K562 (cell line): ENCODE measurements at regions not wholly inside any gene's neighbourhood (a gene's known extent, or its start where the extent isn't known, plus 50 kb on each side); places are given as distances from the start of the nearest gene placed in this dataset.
"Not testable (repeated sequence)": the region's sequence is repeated elsewhere in the genome, so short reads cannot be mapped to it uniquely, and the experiment has no call there.

ENCODE experiments used
- CTBP1 ChIP-seq: fragments of 450-650 bp; IDR thresholded peaks from 2 replicates; pipeline ENCODE4 v1.6.1; 2016; ENCODE audit warnings: borderline replicate concordance
- DPF2 ChIP-seq: fragments of 450-650 bp; IDR thresholded peaks from 2 replicates; pipeline ENCODE4 v1.6.1; 2016
- HEY1 ChIP-seq: fragments of 250-450 bp; sonication (Bioruptor Pico); IDR thresholded peaks from 2 replicates; pipeline ENCODE4 v1.5.0; 2020; ENCODE audit warnings: mild to moderate bottlenecking, moderate library complexity, borderline replicate concordance
- L3MBTL2 ChIP-seq: fragments of 450-650 bp; IDR thresholded peaks from 2 replicates; pipeline ENCODE4 v1.6.1; 2016; ENCODE audit warnings: mild to moderate bottlenecking, moderate library complexity
- NFIC ChIP-seq: fragments of 450-650 bp; IDR thresholded peaks from 2 replicates; pipeline ENCODE4 v1.6.1; 2017; ENCODE audit warnings: mild to moderate bottlenecking, inconsistent platforms
- NONO ChIP-seq, 2 experiments: fragments of 200-400 bp in 1 of 2; fragments of 450-650 bp in 1 of 2; formaldehyde crosslinking in 1 of 2; IDR thresholded peaks; 2 replicates each; pipeline ENCODE4 v1.6.1; 2017; ENCODE audit warnings: low read depth in 2 of 2, mild to moderate bottlenecking in 2 of 2, moderate library complexity in 2 of 2, low read length in 1 of 2
- NR2C1 ChIP-seq, 2 experiments: fragments of 450-650 bp; IDR thresholded peaks; 2 replicates each; pipeline ENCODE4 v1.6.1; 2017; ENCODE audit warnings: mild to moderate bottlenecking in 2 of 2, antibody characterized with exemption in 1 of 2, inconsistent platforms in 1 of 2, missing compliant biosample characterization in 1 of 2, missing genetic modification characterization in 1 of 2
- PHF8 ChIP-seq: fragments of 200-600 bp; sonication (generic); IDR thresholded peaks from 2 replicates; pipeline ENCODE4 v1.6.1; 2012; ENCODE audit warnings: mixed run types, mild to moderate bottlenecking, inconsistent platforms, low read length, moderate library complexity, borderline replicate concordance
- RCOR1 ChIP-seq, 2 experiments: IDR thresholded peaks; 2 replicates each; pipeline ENCODE4 v1.6.1; 2012; ENCODE audit warnings: low read depth in 2 of 2, low read length in 2 of 2, borderline replicate concordance in 1 of 2, improper control_type of control experiment in 1 of 2
- REST ChIP-seq, 2 experiments: fragments of 450-650 bp; formaldehyde crosslinking in 1 of 2; IDR thresholded peaks; 2 replicates each; pipeline versions ENCODE4 v1.4.0 to v1.6.1; 2014 to 2020; ENCODE audit warnings: mild to moderate bottlenecking in 2 of 2, borderline replicate concordance in 1 of 2, low read depth in 1 of 2
- TBL1XR1 ChIP-seq, 2 experiments: IDR thresholded peaks; 2 replicates each; pipeline ENCODE4 v1.6.1; 2012; ENCODE audit warnings: improper control_type of control experiment in 2 of 2, low read length in 2 of 2, mild to moderate bottlenecking in 1 of 2
- TEAD4 ChIP-seq, 2 experiments: sonication (generic) in 1 of 2; formaldehyde crosslinking in 1 of 2; IDR thresholded peaks; 2 replicates each; pipeline versions ENCODE4 v1.6.1 to v1.8.0; 2012 to 2022; ENCODE audit warnings: borderline replicate concordance in 1 of 2, inconsistent platforms in 1 of 2, low read length in 1 of 2, mild to moderate bottlenecking in 1 of 2, missing genetic modification reagents in 1 of 2
- ZNF239 ChIP-seq: fragments of 250-450 bp; sonication (Bioruptor Pico); IDR thresholded peaks from 2 replicates; pipeline ENCODE4 v1.4.0; 2020; ENCODE audit warnings: mild to moderate bottlenecking
- ZNF395 ChIP-seq: fragments of 200-800 bp; sonication (Bioruptor generic); IDR thresholded peaks from 2 replicates; pipeline ENCODE4 v1.6.1; 2017; ENCODE audit warnings: missing genetic modification characterization, missing compliant biosample characterization
- ZNF740 ChIP-seq, 3 experiments: fragments of 200-800 bp in 1 of 3; sonication (Bioruptor generic) in 1 of 3; sonication (generic) in 1 of 3; formaldehyde crosslinking in 1 of 3; IDR thresholded peaks; 2 replicates each; pipeline versions ENCODE4 v1.6.1 to v1.8.0; 2016 to 2022; ENCODE audit warnings: mild to moderate bottlenecking in 2 of 3, missing compliant biosample characterization in 2 of 3, missing genetic modification characterization in 2 of 3, missing genetic modification reagents in 1 of 3

GRCh38 chr6:28687309-28687981, 161.8 kb downstream of the GPX5 start (continued):
- TF ChIP-seq TBL1XR1 (IDR thresholded peaks at IDR 0.05; ENCODE audit: low read length in 2 of 2), result peak in 1 of 2 experiments; percentile 52; a peak in 1 of 4 replicates
- peak in 1 of 2 experiments; percentile 46; a peak in 1 of 4 replicates for TF ChIP-seq NONO (IDR thresholded peaks at IDR 0.05; ENCODE audit: low read depth in 2 of 2, low read length in 1 of 2)
- TF ChIP-seq ZNF740 (CRISPR knock-in tag; IDR thresholded peaks at IDR 0.05); REST (CRISPR knock-in tag; IDR thresholded peaks at IDR 0.05; ENCODE audit: low read depth); TEAD4 (CRISPR knock-in tag; IDR thresholded peaks at IDR 0.05; ENCODE audit: borderline replicate concordance); NR2C1 (IDR thresholded peaks at IDR 0.05): not testable (repeated sequence)
- peak in 1 of 2 experiments; percentile 60; a peak in 1 of 4 replicates for TF ChIP-seq ZNF740 (tag; IDR thresholded peaks at IDR 0.05)
- peak; percentile 18; the same call in 1 of the 2 replicates for TF ChIP-seq PHF8
- 0 out of 2 replicates have a peak, but pooled peaks have one; percentile 22 for TF ChIP-seq HEY1 (CRISPR knock-in tag)
- TF ChIP-seq REST (IDR thresholded peaks at IDR 0.05; ENCODE audit: borderline replicate concordance), result peak; percentile 33; the same call in 1 of the 2 replicates
- TF ChIP-seq L3MBTL2, result peak; percentile 45; the same call in 1 of the 2 replicates
- TF ChIP-seq ZNF395 (CRISPR knock-in tag), result peak; percentile 52; the same call in 1 of the 2 replicates
- TF ChIP-seq CTBP1, result peak; percentile 100
- peak; percentile 35; the same call in 1 of the 2 replicates for TF ChIP-seq ZNF239 (CRISPR knock-in tag)
- TF ChIP-seq TEAD4 (IDR thresholded peaks at IDR 0.05; ENCODE audit: low read length), result peak; percentile 90
- peak; percentile 69 for TF ChIP-seq NFIC
- peak; percentile 49 to 81 for TF ChIP-seq RCOR1 (IDR thresholded peaks at IDR 0.05; ENCODE audit: borderline replicate concordance in 1 of 2, low read depth in 2 of 2, low read length in 2 of 2)
- TF ChIP-seq DPF2, result peak; percentile 98
- peak; percentile 46; the same call in 1 of the 2 replicates for TF ChIP-seq NR2C1 (tag; IDR thresholded peaks at IDR 0.05)
